ENCODE measurements at regions not wholly inside any gene's neighbourhood (a gene's known extent, or its start where the extent isn't known, plus 50 kb on each side); places are given as distances from the start of the nearest gene placed in this dataset.

DNA sequence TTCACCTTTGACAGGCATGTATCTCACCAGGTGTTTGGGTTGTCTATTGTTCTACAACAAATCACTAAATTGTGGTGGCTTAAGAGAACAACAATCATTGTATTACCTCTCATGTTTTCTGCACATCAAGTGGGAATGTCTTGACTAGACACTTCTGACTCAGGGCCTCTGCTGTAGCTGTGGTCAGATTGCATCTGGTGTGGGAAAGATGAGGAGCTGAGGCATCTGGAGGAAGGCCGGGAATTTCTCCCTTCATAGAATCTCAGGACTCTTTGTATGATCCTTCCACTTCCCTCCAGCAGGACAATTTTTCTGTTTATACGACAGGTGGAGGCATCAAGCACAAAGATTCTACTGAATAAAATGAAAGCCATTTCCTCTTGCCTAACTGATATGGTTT is 511.8 kb upstream of the NBEA start:
- Histone ChIP-seq H3K4ac (ENCODE audit: low read depth, low read length) (no peak overlapping the region), H3K79me2 (ENCODE audit: insufficient read depth, low read length) (no peaks in the 10 kb centered on the region), H3K56ac (ENCODE audit: insufficient read length, low read depth, low read length) (no peak overlapping the region), H3K9ac (ENCODE audit: extremely low read depth, insufficient read length, low read length) (no peak overlapping the region), H3K9me3 (ENCODE audit: control insufficient read depth, low read depth, low read length) (no peaks in the 10 kb centered on the region), H3K4me2 (ENCODE audit: insufficient read depth, insufficient read length, low read length) (no peak overlapping the region), H2AK5ac (ENCODE audit: insufficient read length, low read length) (no peak overlapping the region), H3K27ac (ENCODE audit: insufficient read length, low read depth, low read length) (no peak overlapping the region), H3K4me1 (ENCODE audit: insufficient read depth, low read length) (peaks cover 2% of the 10 kb centered on the region; the same call in 1 of the 2 replicates), H3K18ac (ENCODE audit: insufficient read length, low read depth, low read length) (no peak overlapping the region), H2BK12ac (ENCODE audit: insufficient read length, low read depth, low read length) (no peak overlapping the region), H3K23ac (ENCODE audit: insufficient read length, low read depth, low read length) (no peak overlapping the region), H3T11ph (ENCODE audit: low read length) (no peak overlapping the region), H3K14ac (ENCODE audit: insufficient read depth, low read length) (no peak overlapping the region), H3K23me2 (ENCODE audit: insufficient read length, low read depth, low read length, poor library complexity, severe bottlenecking) (peaks cover 2% of the 10 kb centered on the region), H3K27me3 (ENCODE audit: insufficient read depth, low read length) (no peaks in the 10 kb centered on the region), H2BK5ac (ENCODE audit: insufficient read length, low read length) (no peak overlapping the region), H3K79me1 (ENCODE audit: insufficient read depth, low read depth, low read length, poor library complexity, severe bottlenecking) (no peaks in the 10 kb centered on the region), H4K20me1 (ENCODE audit: control insufficient read depth, insufficient read depth, insufficient read length) (no peaks in the 10 kb centered on the region), H2BK120ac (ENCODE audit: low read depth, low read length, poor library complexity, severe bottlenecking) (no peak overlapping the region), H2BK15ac (ENCODE audit: low read depth, low read length) (no peak overlapping the region), H4K8ac (replicated peaks; ENCODE audit: insufficient read length, low read depth, low read length) (no peak overlapping the region), H4K5ac (ENCODE audit: insufficient read length, low read depth, low read length) (no peak overlapping the region), H2AFZ (ENCODE audit: low read length) (no peak overlapping the region), H2BK20ac (ENCODE audit: low read depth, low read length, poor library complexity, severe bottlenecking) (no peak overlapping the region), H4K91ac (ENCODE audit: insufficient read length, low read depth, low read length) (no peak overlapping the region)
- no peak overlapping the region for H3K27ac Mint-ChIP-seq
- no peaks in the 10 kb centered on the region for H3K9me3 Mint-ChIP-seq
- DNase-seq, result no peak
- no peaks in the 10 kb centered on the region for H3K27me3 Mint-ChIP-seq (ENCODE audit: low read depth)
- no peaks in the 10 kb centered on the region for H3K36me3 Mint-ChIP-seq (ENCODE audit: insufficient read depth in 1 of 3, low read depth in 3 of 3)
- no CpG with 5 or more reads among the region's 2 CpGs for WGBS (ENCODE audit: extremely low coverage, insufficient read length, low lambda C conversion rate)
- TF ChIP-seq CTCF (conservative IDR thresholded peaks at IDR 0.05), result no peak
- peaks cover 6 to 8% of the 10 kb centered on the region in 2 experiments for H3K4me1 Mint-ChIP-seq
- no peak overlapping the region for H3K4me3 Mint-ChIP-seq

Data from H9 (cell line).